NCI-H460 (cell line): ENCODE measurements at regions not wholly inside any gene's neighbourhood (a gene's known extent, or its start where the extent isn't known, plus 50 kb on each side); places are given as distances from the start of the nearest gene placed in this dataset.

Experiments used
- DNase-seq: peaks from one replicate; pipeline ENCODE4 v3.0.0-alpha.2; 2016; ENCODE audit warnings: low read depth; ENCODE audit errors: extremely low read depth
- small RNA-seq, 2 experiments: library from RNA; depleted of rRNA; stranded (forward); fragments of <200 nt; gene quantifications; one replicate each; pipeline ENCODE3, GENCODE V24; 2014

GRCh38 chr3:31472479-31473390, 60.0 kb upstream of the STT3B start:
- DNase-seq = no peak

DNA sequence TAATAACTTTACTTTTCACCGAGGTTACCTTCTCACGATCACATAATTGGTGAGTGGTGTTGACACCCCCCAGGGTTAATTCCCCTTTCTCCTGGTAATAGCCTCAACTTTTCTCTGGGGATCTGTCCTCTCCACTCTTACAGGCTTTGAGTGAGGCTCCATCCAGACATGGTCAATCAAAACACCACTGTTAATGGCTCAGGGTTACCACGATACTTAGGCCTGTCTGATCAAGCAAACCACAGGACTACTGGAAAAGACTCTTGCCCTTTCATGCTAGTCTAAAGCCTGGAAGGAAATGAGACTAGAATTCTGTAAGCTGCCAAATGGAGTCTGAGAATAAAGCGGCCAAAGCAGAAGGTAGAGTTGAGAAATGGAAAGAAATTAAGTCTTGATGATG, 56.5 kb upstream of the STT3B start:
- DNase-seq = no peak

GRCh38 chr3:31479431-31479830, 53.3 kb upstream of the STT3B start:
- no peak for DNase-seq

GRCh38 chr3:31481697-31482096, 51.0 kb upstream of the STT3B start:
- DNase-seq = no peak

DNA sequence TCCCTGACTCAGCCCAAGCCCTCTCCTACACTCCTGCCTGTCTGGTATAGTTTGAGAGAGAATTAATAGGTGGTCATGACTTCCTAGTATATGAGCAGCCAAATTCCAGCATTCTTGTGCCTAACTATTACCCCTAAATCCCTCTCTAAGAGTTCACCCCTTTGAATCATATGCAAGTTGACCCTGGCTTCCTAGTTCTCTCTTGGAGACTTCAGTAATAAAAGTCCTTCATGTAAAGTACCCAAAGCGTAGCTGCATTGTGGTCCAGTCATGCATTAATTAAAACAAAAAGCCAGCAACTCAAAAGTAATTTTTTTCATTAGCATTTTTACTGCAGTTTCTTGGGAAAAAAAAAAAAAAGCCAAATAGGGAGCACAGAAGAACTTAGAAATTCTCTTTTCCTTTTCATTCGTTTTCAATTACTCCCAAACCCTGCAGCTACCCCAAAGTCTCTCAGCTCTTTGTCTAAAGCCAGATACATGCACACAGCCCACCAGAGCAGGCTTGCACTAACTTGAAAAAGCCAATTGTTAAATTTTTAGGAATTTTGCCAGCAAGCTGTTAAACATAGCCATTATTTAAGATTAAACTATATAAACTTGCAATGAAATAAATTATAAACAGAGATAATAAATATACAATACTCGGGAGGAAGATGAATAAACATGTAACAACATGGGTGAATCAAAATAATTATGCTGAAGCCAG, 50.1 kb upstream of the STT3B start:
- DNase-seq = no peak

Small RNA genes lying in the stretch of these regions (small RNA-seq; reads per million reads assigned to genes)
- gene MIR466 = 0 reads per million in 2 experiments
- 0 reads per million in 2 experiments for gene RNA5SP127
